GM23338 (cell line): ENCODE measurements at regions not wholly inside any gene's neighbourhood (a gene's known extent, or its start where the extent isn't known, plus 50 kb on each side); places are given as distances from the start of the nearest gene placed in this dataset.

Experiments
- CREB1 ChIP-seq: fragments of 250-450 bp; sonication (Bioruptor Pico); IDR thresholded peaks from 2 replicates; pipeline ENCODE4 v1.5.0; 2020; ENCODE audit warnings: low read depth, mild to moderate bottlenecking, moderate library complexity
- EZH2 ChIP-seq: fragments of 200-600 bp; sonication (generic); IDR thresholded peaks from one replicate; pipeline ENCODE4 v1.8.0; 2017; ENCODE audit warnings: antibody characterized with exemption, mild to moderate bottlenecking, low read depth; ENCODE audit not compliant: unreplicated experiment
- EZH2phosphoT487 ChIP-seq: fragments of 200-600 bp; sonication (generic); IDR thresholded peaks from one replicate; pipeline ENCODE4 v1.8.1; 2018; ENCODE audit warnings: antibody characterized with exemption; ENCODE audit not compliant: unreplicated experiment
- POLR2AphosphoS5 ChIP-seq: IDR thresholded peaks from 2 replicates; pipeline ENCODE4 v1.6.1; 2016; ENCODE audit warnings: antibody characterized with exemption, low read depth
- TF ChIP-seq, protein P1 (sequence below), 2 experiments: fragments of 200-600 bp in 1 of 2; sonication (generic) in 1 of 2; conservative IDR thresholded peaks; 2 replicates each; pipeline versions ENCODE4 v1.5.1 to v1.6.1; 2016 to 2017; ENCODE audit warnings: antibody characterized with exemption in 2 of 2, low read depth in 2 of 2, mild to moderate bottlenecking in 2 of 2, moderate library complexity in 1 of 2

DNA sequence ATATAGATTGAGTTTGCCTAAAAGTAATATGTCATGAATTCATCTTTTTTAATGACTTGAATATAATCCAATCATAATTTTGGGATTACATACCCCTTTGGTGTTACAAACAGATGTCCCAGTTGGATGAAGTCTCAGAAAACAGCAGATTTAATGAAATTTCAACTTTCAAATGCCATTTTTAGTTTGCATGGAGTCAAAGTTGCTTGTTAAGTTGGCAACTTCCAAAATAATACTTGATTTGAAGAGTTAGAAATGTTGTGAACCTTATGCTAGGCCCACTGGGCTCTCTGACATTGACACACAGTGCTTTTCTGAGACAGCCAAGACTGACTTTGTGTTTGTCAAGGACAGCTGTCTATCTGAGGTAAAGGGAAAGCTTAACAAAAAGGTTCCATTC, 248.1 kb downstream of the KIF20B start:
- TF ChIP-seq CREB1 (CRISPR knock-in tag) (no peak), EZH2 (no peak), POLR2AphosphoS5 (no peak), EZH2phosphoT487 (no peak)
- TF ChIP-seq, protein P1, sequence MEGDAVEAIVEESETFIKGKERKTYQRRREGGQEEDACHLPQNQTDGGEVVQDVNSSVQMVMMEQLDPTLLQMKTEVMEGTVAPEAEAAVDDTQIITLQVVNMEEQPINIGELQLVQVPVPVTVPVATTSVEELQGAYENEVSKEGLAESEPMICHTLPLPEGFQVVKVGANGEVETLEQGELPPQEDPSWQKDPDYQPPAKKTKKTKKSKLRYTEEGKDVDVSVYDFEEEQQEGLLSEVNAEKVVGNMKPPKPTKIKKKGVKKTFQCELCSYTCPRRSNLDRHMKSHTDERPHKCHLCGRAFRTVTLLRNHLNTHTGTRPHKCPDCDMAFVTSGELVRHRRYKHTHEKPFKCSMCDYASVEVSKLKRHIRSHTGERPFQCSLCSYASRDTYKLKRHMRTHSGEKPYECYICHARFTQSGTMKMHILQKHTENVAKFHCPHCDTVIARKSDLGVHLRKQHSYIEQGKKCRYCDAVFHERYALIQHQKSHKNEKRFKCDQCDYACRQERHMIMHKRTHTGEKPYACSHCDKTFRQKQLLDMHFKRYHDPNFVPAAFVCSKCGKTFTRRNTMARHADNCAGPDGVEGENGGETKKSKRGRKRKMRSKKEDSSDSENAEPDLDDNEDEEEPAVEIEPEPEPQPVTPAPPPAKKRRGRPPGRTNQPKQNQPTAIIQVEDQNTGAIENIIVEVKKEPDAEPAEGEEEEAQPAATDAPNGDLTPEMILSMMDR (conservative IDR thresholded peaks at IDR 0.05; ENCODE audit: low read depth in 2 of 2), result no peak
